Calu3 (cell line): ENCODE measurements at regions not wholly inside any gene's neighbourhood (a gene's known extent, or its start where the extent isn't known, plus 50 kb on each side); places are given as distances from the start of the nearest gene placed in this dataset.

Source experiments
- BruUV-seq: library from RNA; stranded (reverse); fragments of 400-500 nt; replicated peaks from 2 replicates; lab custom pipeline; 2021; lab: Mats Ljungman, UMichigan
- CTCF ChIA-PET: fragments of 300-600 bp; sonication (Branson Sonifier 250); formaldehyde crosslinking; loops from one replicate; lab custom pipeline; 2022; ENCODE audit warnings: antibody characterized with exemption; lab: Charles Lee
- DNase-seq: peaks from one replicate; pipeline ENCODE4 v3.0.0; 2022
- H3K27ac Mint-ChIP-seq: one replicate; pipeline ENCODE4 v1.8.0; 2022; ENCODE audit warnings: mixed read lengths; ENCODE audit not compliant: unreplicated experiment
- H3K27me3 Mint-ChIP-seq: one replicate; pipeline ENCODE4 v1.8.0; 2022; ENCODE audit warnings: mixed read lengths; ENCODE audit not compliant: unreplicated experiment
- H3K36me3 Mint-ChIP-seq: one replicate; pipeline ENCODE4 v1.8.0; 2022; ENCODE audit warnings: mild to moderate bottlenecking, moderate library complexity, mixed read lengths; ENCODE audit not compliant: insufficient read depth, unreplicated experiment
- H3K4me1 Mint-ChIP-seq: one replicate; pipeline ENCODE4 v1.8.0; 2022; ENCODE audit warnings: mild to moderate bottlenecking, low read depth, mixed read lengths; ENCODE audit not compliant: unreplicated experiment
- H3K4me3 Mint-ChIP-seq: one replicate; pipeline ENCODE4 v1.8.0; 2022; ENCODE audit warnings: mild to moderate bottlenecking, low read depth, moderate library complexity, mixed read lengths; ENCODE audit not compliant: unreplicated experiment
- H3K9me3 Mint-ChIP-seq: one replicate; pipeline ENCODE4 v1.8.0; 2022; ENCODE audit warnings: low read depth, mixed read lengths; ENCODE audit not compliant: unreplicated experiment
- CTCF ChIP-seq: fragments of 200-600 bp; IDR thresholded peaks from one replicate; pipeline ENCODE4 v1.8.0; 2022; ENCODE audit warnings: antibody characterized with exemption; ENCODE audit not compliant: unreplicated experiment
- intact Hi-C: fragments of 100-400 bp; cut with micrococcal nuclease; formaldehyde crosslinking; loops from one replicate; pipeline ENCODE4 v1.10.0; 2022; ENCODE audit not compliant: unreplicated experiment

DNA sequence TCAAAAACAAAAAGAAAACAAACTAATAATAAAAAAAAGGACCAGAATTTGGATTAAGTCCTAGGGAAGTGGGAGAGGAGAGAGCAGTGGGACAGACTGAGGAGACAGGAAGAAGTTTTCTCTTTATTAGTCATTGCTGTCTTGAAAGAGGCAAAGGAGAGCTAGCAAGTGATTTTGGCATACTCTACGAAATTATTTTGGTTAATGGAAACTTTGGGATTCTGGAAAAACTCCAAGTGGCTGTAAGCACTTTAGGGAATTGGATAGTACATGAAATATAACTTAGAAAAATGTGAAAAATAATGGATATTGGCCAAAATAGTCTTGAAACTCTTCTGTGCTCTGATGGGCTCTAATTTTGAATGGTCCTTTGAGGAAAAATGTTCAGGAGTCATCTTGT is 1641.8 kb upstream of the WWC1 start:
- H3K4me1 Mint-ChIP-seq: peaks cover 33% of the 10 kb centered on the region
- H3K27me3 Mint-ChIP-seq: no peaks in the 10 kb centered on the region
- no peak for TF ChIP-seq CTCF
- DNase-seq: no peak
- H3K4me3 Mint-ChIP-seq: no peak overlapping the region
- no TSS peak for BruUV-seq
- no peaks in the 10 kb centered on the region for H3K36me3 Mint-ChIP-seq
- H3K9me3 Mint-ChIP-seq: peaks cover 3% of the 10 kb centered on the region
- H3K27ac Mint-ChIP-seq: no peak overlapping the region
- intact Hi-C loops: no loop called here
- CTCF ChIA-PET: no interaction called here

DNA sequence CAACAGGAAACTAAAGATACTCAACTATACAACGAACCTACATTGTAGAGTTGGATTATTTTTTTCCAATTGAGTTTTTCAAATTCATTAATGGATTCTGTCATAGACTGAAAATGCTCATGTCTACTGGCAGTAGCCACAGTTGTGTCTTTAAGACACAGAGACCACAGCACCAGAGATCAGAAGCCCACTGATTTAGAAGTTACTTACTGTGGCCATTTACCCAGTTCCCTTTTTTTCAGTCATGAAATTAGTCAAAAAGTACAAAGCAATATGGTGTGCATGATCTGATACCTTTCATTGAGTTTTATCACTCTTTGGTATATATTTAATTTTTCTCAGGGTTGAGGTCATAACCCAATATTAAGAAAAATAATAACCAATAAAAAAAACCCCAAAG is 1640.2 kb upstream of the WWC1 start:
- no peak overlapping the region for H3K4me3 Mint-ChIP-seq
- CTCF ChIA-PET: no interaction called here
- no peaks in the 10 kb centered on the region for H3K27me3 Mint-ChIP-seq
- H3K9me3 Mint-ChIP-seq: peaks cover 3% of the 10 kb centered on the region
- H3K4me1 Mint-ChIP-seq: peaks cover 33% of the 10 kb centered on the region
- no TSS peak for BruUV-seq
- no peak for DNase-seq
- intact Hi-C loops: no loop called here
- no peaks in the 10 kb centered on the region for H3K36me3 Mint-ChIP-seq
- H3K27ac Mint-ChIP-seq: no peak overlapping the region
- no peak for TF ChIP-seq CTCF

DNA sequence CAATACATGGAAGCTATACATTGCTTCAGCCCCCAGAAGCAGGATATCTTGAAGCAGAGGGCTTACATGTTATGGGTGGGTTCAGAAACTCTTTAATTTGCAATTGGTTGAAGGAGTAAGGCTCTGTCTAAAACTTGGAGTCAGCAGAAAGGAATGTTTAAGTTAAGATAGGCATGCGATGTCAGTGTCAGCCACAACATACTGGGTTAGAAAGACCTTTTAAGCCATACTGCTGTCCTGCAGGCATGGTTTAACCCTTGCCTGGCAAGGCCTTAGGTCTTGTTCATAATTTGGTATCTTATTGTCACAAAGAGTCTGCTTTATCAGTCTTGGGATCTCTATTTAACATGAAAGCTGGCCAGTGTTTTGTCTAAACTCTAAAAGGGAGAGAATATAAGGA is 1619.6 kb upstream of the WWC1 start:
- no peak overlapping the region for H3K4me3 Mint-ChIP-seq
- intact Hi-C loops: no loop called here
- H3K9me3 Mint-ChIP-seq: peaks cover 5% of the 10 kb centered on the region
- H3K4me1 Mint-ChIP-seq: peaks cover 21% of the 10 kb centered on the region
- no peaks in the 10 kb centered on the region for H3K27me3 Mint-ChIP-seq
- no peak overlapping the region for H3K27ac Mint-ChIP-seq
- no peak for TF ChIP-seq CTCF
- DNase-seq: no peak
- H3K36me3 Mint-ChIP-seq: peaks cover 8% of the 10 kb centered on the region
- BruUV-seq: no TSS peak
- CTCF ChIA-PET: no interaction called here

DNA sequence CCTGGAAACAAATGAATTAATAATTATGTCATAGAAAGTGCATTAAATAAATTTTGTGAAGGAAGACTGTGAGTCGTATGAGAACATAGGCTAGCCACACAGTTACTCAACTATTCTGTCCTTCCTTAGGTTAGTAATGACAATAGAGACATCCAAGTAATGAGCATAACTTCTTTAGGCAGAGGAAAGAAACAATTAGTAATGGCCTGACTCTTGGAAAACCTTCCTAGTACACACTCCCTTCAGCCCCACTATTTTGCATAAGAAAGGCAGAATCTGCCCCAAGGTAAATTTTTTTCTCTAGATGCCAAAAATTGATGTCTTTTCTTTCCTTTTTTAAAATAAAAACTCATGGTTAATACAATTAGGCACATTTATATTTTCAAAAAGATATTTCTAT is 1619.0 kb upstream of the WWC1 start:
- H3K4me1 Mint-ChIP-seq: peaks cover 21% of the 10 kb centered on the region
- no peak for TF ChIP-seq CTCF
- no peak overlapping the region for H3K4me3 Mint-ChIP-seq
- no peak overlapping the region for H3K27ac Mint-ChIP-seq
- DNase-seq: no peak
- no peaks in the 10 kb centered on the region for H3K27me3 Mint-ChIP-seq
- peaks cover 7% of the 10 kb centered on the region for H3K9me3 Mint-ChIP-seq
- intact Hi-C loops: no loop called here
- BruUV-seq: no TSS peak
- CTCF ChIA-PET: no interaction called here
- H3K36me3 Mint-ChIP-seq: peaks cover 8% of the 10 kb centered on the region
